Right lobe of liver (tissue), 6 donors: ENCODE measurements at regions not wholly inside any gene's neighbourhood (a gene's known extent, or its start where the extent isn't known, plus 50 kb on each side); places are given as distances from the start of the nearest gene placed in this dataset.
A peak's percentile ranks its signal among the peaks of the same experiment; 100 is the strongest.

Experiments
- ATAC-seq, 4 donors: fragments of 200-7000 bp; cut with Tn5 transposase; one replicate each; pipeline ENCODE4 v1.9.1; 2020; ENCODE audit warnings: mild to moderate bottlenecking in 4 of 4, moderate library complexity in 4 of 4
- DNase-seq, 3 donors: peaks; one replicate each; pipeline ENCODE4 v3.0.0-alpha.2; 2020
- H3K27ac ChIP-seq, 3 donors: fragments of 200-600 bp; one replicate each; pipeline ENCODE4 v1.8.0; 2022
- H3K27me3 ChIP-seq, 2 donors: fragments of 200-600 bp; one replicate each; pipeline ENCODE4 v1.8.0; 2022
- H3K36me3 ChIP-seq, 4 donors: fragments of 200-600 bp; sonication (generic) in 1 of 4; one replicate each; pipeline versions ENCODE4 v1.5.1 to v1.8.0; 2017 to 2022; ENCODE audit warnings: control low read depth in 1 of 4
- H3K4me1 ChIP-seq, 4 donors: fragments of 200-600 bp; sonication (generic) in 1 of 4; one replicate each; pipeline versions ENCODE4 v1.5.1 to v1.8.0; 2017 to 2022; ENCODE audit warnings: control low read depth in 1 of 4
- H3K4me3 ChIP-seq, 3 donors: fragments of 200-600 bp; one replicate each; pipeline ENCODE4 v1.8.0; 2022
- H3K9me3 ChIP-seq, 4 donors: fragments of 200-600 bp; sonication (generic) in 1 of 4; one replicate each; pipeline versions ENCODE4 v1.5.1 to v1.8.0; 2017 to 2022; ENCODE audit warnings: control low read depth in 1 of 4
- POLR2A ChIP-seq: fragments of 450-650 bp; IDR thresholded peaks from one replicate; pipeline ENCODE4 v1.6.1; 2017; ENCODE audit warnings: antibody characterized with exemption, mild to moderate bottlenecking
- WGBS: methylation state at CpG from one replicate; pipeline ENCODE4 v1.1.6; 2018; ENCODE audit warnings: low coverage, low lambda C conversion rate; ENCODE audit not compliant: insufficient coverage; ENCODE audit errors: missing lambda C conversion rate; 5-methylcytosine and 5-hydroxymethylcytosine counted together
- intact Hi-C, 2 donors: fragments of 100-400 bp; cut with DNase I; formaldehyde crosslinking; loops; one replicate each; pipeline versions ENCODE4 v1.11.2 to v1.14.1; 2022
- TF ChIP-seq, protein P1 (sequence below), 4 donors: fragments of 200-600 bp in 3 of 4; fragments of 450-650 bp in 1 of 4; IDR thresholded peaks; one replicate each; pipeline versions ENCODE4 v1.5.1 to v1.8.0; 2016 to 2022; ENCODE audit warnings: antibody characterized with exemption in 4 of 4, mild to moderate bottlenecking in 2 of 4
- donor health status: DM: no; HTN: yes; CAD: no.
- donor health status: DM: no; HTN: no; CAD: no.
- donor health status: DM: no; HTN: no; CAD: no.
- donor health status: DM: no; HTN: yes; CAD: no.
- donor health status: DM: no; HTN: yes; CAD: no.

DNA sequence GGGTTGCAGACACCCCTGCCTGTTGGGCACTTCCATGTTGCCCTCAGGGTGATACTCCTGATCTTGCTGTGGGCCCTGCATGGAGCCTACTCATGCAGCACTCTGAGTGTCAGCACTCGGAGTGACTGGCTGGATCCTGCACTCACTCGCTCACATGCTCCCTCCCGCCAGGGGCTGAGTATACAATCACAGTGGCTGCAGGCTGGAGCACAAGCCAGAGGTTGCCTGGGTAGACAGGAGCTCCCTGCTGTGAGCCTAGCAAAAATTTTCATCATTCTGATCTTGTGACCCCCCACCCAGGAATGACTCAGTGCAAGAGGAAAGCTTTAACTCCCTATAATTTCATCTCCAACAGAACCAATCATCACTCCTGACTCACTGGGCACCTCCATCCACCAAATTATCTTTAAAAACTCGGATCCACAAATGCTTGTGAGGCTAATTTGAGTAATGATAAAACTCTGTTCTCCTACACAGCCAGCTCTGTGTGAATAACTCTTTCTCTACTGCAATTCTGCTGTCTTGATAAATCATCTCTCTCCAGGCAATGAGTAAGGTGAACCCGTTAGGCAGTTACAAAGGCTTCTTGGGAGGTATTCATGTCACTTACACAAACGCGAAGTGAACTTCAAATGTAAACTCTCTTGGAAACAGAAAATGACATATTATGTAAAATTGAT lies 1180.8 kb upstream of the PABPC4L start:
- no peak overlapping the region for H3K4me3 ChIP-seq
- H3K27ac ChIP-seq: no peak overlapping the region
- no peaks in the 10 kb centered on the region for H3K36me3 ChIP-seq
- intact Hi-C loops: no loop called here
- no peaks in the 10 kb centered on the region for H3K27me3 ChIP-seq
- no peaks in the 10 kb centered on the region for H3K4me1 ChIP-seq
- DNase-seq (no peak), ATAC-seq (no peak)
- TF ChIP-seq, protein P1, sequence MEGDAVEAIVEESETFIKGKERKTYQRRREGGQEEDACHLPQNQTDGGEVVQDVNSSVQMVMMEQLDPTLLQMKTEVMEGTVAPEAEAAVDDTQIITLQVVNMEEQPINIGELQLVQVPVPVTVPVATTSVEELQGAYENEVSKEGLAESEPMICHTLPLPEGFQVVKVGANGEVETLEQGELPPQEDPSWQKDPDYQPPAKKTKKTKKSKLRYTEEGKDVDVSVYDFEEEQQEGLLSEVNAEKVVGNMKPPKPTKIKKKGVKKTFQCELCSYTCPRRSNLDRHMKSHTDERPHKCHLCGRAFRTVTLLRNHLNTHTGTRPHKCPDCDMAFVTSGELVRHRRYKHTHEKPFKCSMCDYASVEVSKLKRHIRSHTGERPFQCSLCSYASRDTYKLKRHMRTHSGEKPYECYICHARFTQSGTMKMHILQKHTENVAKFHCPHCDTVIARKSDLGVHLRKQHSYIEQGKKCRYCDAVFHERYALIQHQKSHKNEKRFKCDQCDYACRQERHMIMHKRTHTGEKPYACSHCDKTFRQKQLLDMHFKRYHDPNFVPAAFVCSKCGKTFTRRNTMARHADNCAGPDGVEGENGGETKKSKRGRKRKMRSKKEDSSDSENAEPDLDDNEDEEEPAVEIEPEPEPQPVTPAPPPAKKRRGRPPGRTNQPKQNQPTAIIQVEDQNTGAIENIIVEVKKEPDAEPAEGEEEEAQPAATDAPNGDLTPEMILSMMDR (IDR thresholded peaks at IDR 0.05): no peak
- no peaks in the 10 kb centered on the region for H3K9me3 ChIP-seq
- WGBS: 54% methylated on average over 4 of the region's 7 CpGs

DNA sequence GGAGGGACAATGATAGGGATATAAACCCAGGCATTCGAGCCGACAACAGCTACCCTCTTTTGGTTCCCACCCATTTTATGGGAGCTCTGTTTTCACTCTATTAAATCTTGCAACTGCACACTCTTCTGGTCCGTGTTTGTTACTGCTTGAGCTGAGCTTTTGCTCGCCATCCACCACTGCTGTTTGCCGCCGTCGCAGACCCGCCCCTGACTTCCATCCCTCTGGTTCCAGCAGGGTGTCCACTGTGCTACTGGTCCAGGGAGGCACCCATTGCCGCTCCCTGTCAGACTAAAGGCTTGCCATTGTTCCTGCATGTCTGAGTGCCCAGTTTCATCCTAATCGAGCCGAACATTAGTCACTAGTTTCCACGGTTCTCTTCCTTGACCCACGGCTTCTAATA lies 1170.5 kb upstream of the PABPC4L start:
- intact Hi-C loops: no loop called here
- WGBS: 80% methylated on average over 12 of the region's 13 CpGs
- no peak for DNase-seq

DNA sequence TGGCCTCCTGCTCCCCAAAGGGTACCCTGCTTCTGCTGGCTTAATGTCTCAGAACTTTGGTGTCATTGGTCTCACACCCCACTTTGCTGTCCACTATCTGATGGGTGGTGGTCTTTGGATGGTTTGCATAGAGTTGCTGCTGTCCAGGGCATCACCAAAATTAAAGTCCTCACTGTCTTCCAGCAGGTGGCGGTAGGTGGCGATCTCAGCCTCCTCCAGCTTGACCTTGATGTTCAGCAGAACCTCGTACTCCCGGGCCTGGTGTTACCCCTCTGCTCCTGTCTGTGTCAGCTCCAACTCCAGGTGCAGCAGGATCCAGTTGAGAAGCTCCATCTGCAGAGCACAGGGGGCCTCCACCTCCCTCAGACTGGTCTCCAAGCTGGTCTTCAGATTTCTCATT lies 1169.5 kb upstream of the PABPC4L start:
- Histone ChIP-seq H3K36me3 (no peaks in the 10 kb centered on the region), H3K27me3 (no peaks in the 10 kb centered on the region), H3K4me3 (no peak overlapping the region), H3K4me1 (no peaks in the 10 kb centered on the region), H3K27ac (no peak overlapping the region), H3K9me3 (no peaks in the 10 kb centered on the region)
- ATAC-seq (no peak), DNase-seq (no peak)
- intact Hi-C loops: no loop called here
- WGBS: no CpG with 5 or more reads among the region's 4 CpGs
- TF ChIP-seq POLR2A: no peak
- TF ChIP-seq, protein P1 (IDR thresholded peaks at IDR 0.05): peak in 1 of 4 donors; percentile 7

More for the DNA sequence above, 1170.5 kb upstream of the PABPC4L start:
- Histone ChIP-seq H3K9me3 (no peaks in the 10 kb centered on the region), H3K36me3 (no peaks in the 10 kb centered on the region), H3K27ac (no peak overlapping the region), H3K4me3 (no peak overlapping the region), H3K27me3 (no peaks in the 10 kb centered on the region), H3K4me1 (no peaks in the 10 kb centered on the region)
- no peak for ATAC-seq
- TF ChIP-seq POLR2A: no peak
- TF ChIP-seq, protein P1 (IDR thresholded peaks at IDR 0.05): no peak

DNA sequence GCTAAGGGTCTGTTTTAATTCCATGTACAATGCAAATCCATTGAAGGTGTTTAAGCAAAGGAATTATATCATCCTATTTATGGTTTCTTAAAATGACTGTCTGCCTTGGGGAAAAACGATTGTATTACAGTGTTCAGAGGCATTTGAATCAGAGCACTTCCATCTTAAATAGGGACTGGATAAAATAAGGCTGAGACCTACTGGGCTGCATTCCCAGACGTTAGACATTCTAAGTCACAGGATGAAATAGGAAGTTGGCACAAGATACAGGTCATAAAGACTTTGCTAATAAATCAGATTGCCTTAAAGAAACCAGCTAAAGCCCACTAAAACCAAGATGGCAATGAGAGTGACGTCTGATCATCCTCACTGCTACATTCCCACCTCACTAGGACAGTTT lies 1167.2 kb upstream of the PABPC4L start:
- Histone ChIP-seq H3K9me3 (no peaks in the 10 kb centered on the region), H3K27ac (no peak overlapping the region), H3K36me3 (no peaks in the 10 kb centered on the region), H3K27me3 (no peaks in the 10 kb centered on the region), H3K4me1 (no peaks in the 10 kb centered on the region), H3K4me3 (no peak overlapping the region)
- no peak for TF ChIP-seq POLR2A
- DNase-seq: no peak
- no peak for ATAC-seq
- intact Hi-C loops: no loop called here
- WGBS: 27% methylated on average over 3 of the region's 3 CpGs

DNA sequence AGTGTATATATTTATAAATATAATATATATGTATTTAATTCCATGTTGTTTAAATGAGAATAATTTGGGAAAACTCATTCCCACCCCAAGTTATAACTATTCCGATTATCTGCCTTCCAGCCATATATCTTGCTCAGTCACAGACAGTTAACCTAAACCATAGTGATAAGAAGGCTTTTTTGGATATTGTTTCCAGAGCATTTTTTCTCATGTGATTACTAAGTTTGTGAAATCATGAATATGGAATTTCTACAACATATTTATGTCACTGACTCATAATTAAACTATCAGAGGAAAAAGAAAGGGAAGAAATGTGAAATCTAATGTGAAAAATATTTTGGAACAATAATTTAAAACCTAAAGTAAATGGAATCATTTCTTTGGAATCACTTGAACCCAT lies 1163.5 kb upstream of the PABPC4L start:
- H3K27me3 ChIP-seq: no peaks in the 10 kb centered on the region
- WGBS: 36% methylated on average over 1 of the region's 1 CpG
- H3K36me3 ChIP-seq: no peaks in the 10 kb centered on the region
- intact Hi-C loops: no loop called here
- no peak for TF ChIP-seq POLR2A
- TF ChIP-seq, protein P1 (IDR thresholded peaks at IDR 0.05): no peak
- H3K4me1 ChIP-seq: no peaks in the 10 kb centered on the region
- no peaks in the 10 kb centered on the region for H3K9me3 ChIP-seq
- DNase-seq (no peak), ATAC-seq (no peak)
- H3K4me3 ChIP-seq: no peak overlapping the region
- no peak overlapping the region for H3K27ac ChIP-seq
